Heart left ventricle (tissue), 16 donors: ENCODE measurements at regions not wholly inside any gene's neighbourhood (a gene's known extent, or its start where the extent isn't known, plus 50 kb on each side); places are given as distances from the start of the nearest gene placed in this dataset.

ENCODE experiments used
- ATAC-seq, 4 donors: fragments of 200-7000 bp; cut with Tn5 transposase; one replicate each; pipeline ENCODE4 v1.9.1; 2020 to 2022; ENCODE audit warnings: moderate library complexity in 4 of 4, mild to moderate bottlenecking in 3 of 4, moderate number of reproducible peaks in 1 of 4
- DNase-seq, 5 donors: peaks; one replicate each; pipeline ENCODE4 v3.0.0-alpha.2; 2020
- H3K27ac ChIP-seq, 12 donors: fragments of 200-600 bp; sonication (generic) in 4 of 12; one replicate each; pipeline versions ENCODE4 v1.5.0 to v1.8.0; 2016 to 2022; ENCODE audit warnings: mild to moderate bottlenecking in 2 of 12
- H3K27me3 ChIP-seq, 9 donors: fragments of 200-600 bp; sonication (generic) in 2 of 9; one replicate each; pipeline versions ENCODE4 v1.5.1 to v1.8.0; 2016 to 2022; ENCODE audit warnings: mild to moderate bottlenecking in 3 of 9
- H3K36me3 ChIP-seq, 9 donors: fragments of 200-600 bp; sonication (generic) in 2 of 9; one replicate each; pipeline versions ENCODE4 v1.5.0 to v1.8.0; 2018 to 2022; ENCODE audit warnings: mild to moderate bottlenecking in 2 of 9
- H3K4me1 ChIP-seq, 12 donors: fragments of 200-600 bp; sonication (generic) in 4 of 12; one replicate each; pipeline versions ENCODE4 v1.5.0 to v1.8.0; 2016 to 2022; ENCODE audit warnings: mild to moderate bottlenecking in 3 of 12
- H3K4me3 ChIP-seq, 12 donors: fragments of 200-600 bp; sonication (generic) in 4 of 12; one replicate each; pipeline versions ENCODE4 v1.5.0 to v1.8.0; 2017 to 2022; ENCODE audit warnings: mild to moderate bottlenecking in 9 of 12, moderate library complexity in 4 of 12
- H3K9me3 ChIP-seq, 12 donors: fragments of 200-600 bp; sonication (generic) in 4 of 12; one replicate each; pipeline versions ENCODE4 v1.5.0 to v1.8.0; 2016 to 2022; ENCODE audit warnings: mild to moderate bottlenecking in 1 of 12
- POLR2A ChIP-seq, 2 donors: fragments of 450-650 bp; IDR thresholded peaks; one replicate each; pipeline ENCODE4 v1.6.1; 2017; ENCODE audit warnings: antibody characterized with exemption in 2 of 2, mild to moderate bottlenecking in 2 of 2, moderate library complexity in 2 of 2
- WGBS, 4 donors: extraction: QIAGEN DNeasy Blood & Tissue Kit in 2 of 4; methylation state at CpG; one replicate each; pipeline versions ENCODE4 v1.1.5 to v1.1.7; 2013 to 2018; 5-methylcytosine and 5-hydroxymethylcytosine counted together
- intact Hi-C, 10 donors: fragments of 100-400 bp; cut with DNase I; formaldehyde crosslinking; loops; one replicate each; pipeline versions ENCODE4 v1.11.1 to v1.14.2; 2022
- TF ChIP-seq, protein P1 (sequence below), 12 donors: fragments of 200-600 bp; sonication (generic) in 4 of 12; IDR thresholded peaks; one replicate each; pipeline versions ENCODE4 v1.5.0 to v1.8.0; 2018 to 2022; ENCODE audit warnings: antibody characterized with exemption in 12 of 12, mild to moderate bottlenecking in 5 of 12
- donor health status: ischemic (EF 13 %, LVEDD 7.1; RV severe dilation, severe dysfunction).
- donor health status: healthy with polysubstance abuse.
- donor health status: DM: no; HTN: yes; CAD: no.
- donor health status: DM: no; HTN: no; CAD: no.
- donor health status: ischemic (EF 25% LVEDD 6.9; RV normal size, moderate dysfunction).
- donor health status: ischemic (EF 25% LVEDD 5.7; RV mildly dilated, moderate dysfunction).
- donor health status: healthy.
- donor health status: DM: yes; HTN: yes; CAD: no.
- donor health status: ischemic (EF 35%, LVEDD 5.7; RV mildly dilated, moderate dysfunction).
- donor health status: nonischemic (EF 11% LVEDD 7.7; RV severe dilation, severe dysfunction).
- donor health status: DM: yes; HTN: yes; CAD: no.
- donor health status: PGD.
- donor health status: ischemic (EF 29% LVEDD 5.4; RV normal size, mild dysfunction).
- donor health status: nonischemic (EF 23%, LVEDD 6.1; RV moderate dilation, normal function).

DNA sequence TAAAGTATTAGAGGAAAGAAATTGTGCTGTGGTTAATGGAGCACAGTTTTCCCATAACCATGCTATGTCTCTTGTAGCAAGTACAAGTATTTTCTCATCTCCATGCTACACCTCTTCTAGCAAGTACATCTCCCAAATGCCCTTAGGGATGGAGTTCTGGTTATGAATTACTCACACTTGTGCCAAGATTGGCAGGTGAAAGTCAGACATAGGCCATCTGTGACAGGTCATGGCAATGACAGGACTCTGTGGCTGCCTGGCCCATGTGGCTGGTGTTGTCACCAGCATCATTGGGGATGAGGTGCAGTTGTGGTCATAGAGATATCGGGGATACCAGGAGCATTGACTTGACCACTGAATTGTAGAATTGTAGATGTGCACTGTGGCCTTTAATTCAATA, 310.2 kb downstream of the FAT4 start:
- Histone ChIP-seq H3K4me3 (no peak overlapping the region), H3K9me3 (no peaks in the 10 kb centered on the region), H3K4me1 (peaks cover 0 to 2% (median 0%) of the 10 kb centered on the region in 12 donors), H3K36me3 (no peaks in the 10 kb centered on the region), H3K27me3 (no peaks in the 10 kb centered on the region), H3K27ac (no peak overlapping the region)
- 94 to 100% (median 97%) methylated on average over 1 of the region's 1 CpG for WGBS, 4 donors
- TF ChIP-seq POLR2A (IDR thresholded peaks at IDR 0.05), result no peak
- TF ChIP-seq, protein P1, sequence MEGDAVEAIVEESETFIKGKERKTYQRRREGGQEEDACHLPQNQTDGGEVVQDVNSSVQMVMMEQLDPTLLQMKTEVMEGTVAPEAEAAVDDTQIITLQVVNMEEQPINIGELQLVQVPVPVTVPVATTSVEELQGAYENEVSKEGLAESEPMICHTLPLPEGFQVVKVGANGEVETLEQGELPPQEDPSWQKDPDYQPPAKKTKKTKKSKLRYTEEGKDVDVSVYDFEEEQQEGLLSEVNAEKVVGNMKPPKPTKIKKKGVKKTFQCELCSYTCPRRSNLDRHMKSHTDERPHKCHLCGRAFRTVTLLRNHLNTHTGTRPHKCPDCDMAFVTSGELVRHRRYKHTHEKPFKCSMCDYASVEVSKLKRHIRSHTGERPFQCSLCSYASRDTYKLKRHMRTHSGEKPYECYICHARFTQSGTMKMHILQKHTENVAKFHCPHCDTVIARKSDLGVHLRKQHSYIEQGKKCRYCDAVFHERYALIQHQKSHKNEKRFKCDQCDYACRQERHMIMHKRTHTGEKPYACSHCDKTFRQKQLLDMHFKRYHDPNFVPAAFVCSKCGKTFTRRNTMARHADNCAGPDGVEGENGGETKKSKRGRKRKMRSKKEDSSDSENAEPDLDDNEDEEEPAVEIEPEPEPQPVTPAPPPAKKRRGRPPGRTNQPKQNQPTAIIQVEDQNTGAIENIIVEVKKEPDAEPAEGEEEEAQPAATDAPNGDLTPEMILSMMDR (IDR thresholded peaks at IDR 0.05), result no peak
- no peak for DNase-seq
- intact Hi-C loops, result loop anchor here in 1 of 10 donors (10.0 kb wide), 1 partner anchor 110 kb away; no protein-coding TSS in a partner anchor
- ATAC-seq, result no peak

DNA sequence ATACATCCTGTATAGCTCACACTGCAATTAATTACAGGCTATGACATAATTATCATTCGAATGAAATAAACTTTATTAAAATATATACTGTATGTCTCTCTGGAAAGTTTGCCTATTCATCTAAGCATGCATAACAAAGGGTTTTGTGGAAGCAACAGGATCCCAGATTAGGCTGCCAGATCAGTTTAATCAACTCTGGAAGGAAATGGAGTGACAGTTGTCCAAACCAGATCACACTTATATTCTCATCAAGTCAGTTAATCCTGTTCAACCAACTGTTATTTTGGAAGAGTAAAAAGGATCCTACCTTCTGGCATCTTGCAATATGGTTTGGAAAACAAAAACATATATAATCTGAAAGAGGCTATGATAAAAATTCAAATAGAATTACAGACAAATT, 312.2 kb downstream of the FAT4 start:
- intact Hi-C loops, result loop anchor here in 1 of 10 donors (10.0 kb wide), 1 partner anchor 108 kb away; no protein-coding TSS in a partner anchor
- Histone ChIP-seq H3K27ac (no peak overlapping the region), H3K27me3 (no peaks in the 10 kb centered on the region), H3K9me3 (no peaks in the 10 kb centered on the region), H3K4me3 (no peak overlapping the region), H3K36me3 (no peaks in the 10 kb centered on the region), H3K4me1 (peaks cover 0 to 2% (median 0%) of the 10 kb centered on the region in 12 donors)
- ATAC-seq (no peak), DNase-seq (no peak)
- WGBS, 4 donors, result 61 to 75% (median 68%) methylated on average over 1 of the region's 1 CpG
- no peak for TF ChIP-seq POLR2A (IDR thresholded peaks at IDR 0.05)
- TF ChIP-seq, protein P1 (IDR thresholded peaks at IDR 0.05), result no peak

DNA sequence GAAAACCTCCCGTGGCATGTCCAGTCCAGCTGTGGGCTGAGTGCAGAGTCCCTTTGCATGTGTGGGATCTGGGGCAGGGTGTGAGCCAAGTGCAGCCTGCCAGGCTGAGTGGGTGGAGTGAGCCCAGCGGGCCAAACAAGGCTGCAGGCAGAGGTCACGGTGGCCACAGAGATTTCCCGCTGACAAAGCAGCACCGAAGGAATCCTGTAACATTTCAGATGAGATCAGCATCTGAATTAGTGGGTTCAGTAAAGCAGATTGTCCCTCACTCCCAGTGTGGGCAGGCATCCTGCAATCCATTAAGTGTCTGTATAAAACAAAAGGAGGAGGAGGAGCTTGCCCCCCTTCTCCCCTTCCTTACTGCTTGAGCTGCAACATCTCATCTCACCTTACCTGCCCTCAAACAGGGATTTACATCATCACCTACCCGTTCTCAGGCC, 324.4 kb downstream of the FAT4 start:
- DNase-seq, result peak in 3 of 5 donors; percentile 22 to 43 (median 36)
- Histone ChIP-seq H3K27me3 (no peaks in the 10 kb centered on the region), H3K4me1 (peaks cover 0 to 13% (median 0%) of the 10 kb centered on the region in 12 donors), H3K9me3 (no peaks in the 10 kb centered on the region), H3K36me3 (no peaks in the 10 kb centered on the region), H3K27ac (no peak overlapping the region), H3K4me3 (no peak overlapping the region)
- intact Hi-C loops, result loop anchor here in 1 of 10 donors (10.0 kb wide), 1 partner anchor 96 kb away; no protein-coding TSS in a partner anchor
- TF ChIP-seq, protein P1 (IDR thresholded peaks at IDR 0.05), result no peak
- no peak for TF ChIP-seq POLR2A (IDR thresholded peaks at IDR 0.05)
- 21 to 29% (median 26%) methylated on average over 6 of the region's 6 CpGs for WGBS, 4 donors
- peak; percentile 58 to 90 (median 69) for ATAC-seq

DNA sequence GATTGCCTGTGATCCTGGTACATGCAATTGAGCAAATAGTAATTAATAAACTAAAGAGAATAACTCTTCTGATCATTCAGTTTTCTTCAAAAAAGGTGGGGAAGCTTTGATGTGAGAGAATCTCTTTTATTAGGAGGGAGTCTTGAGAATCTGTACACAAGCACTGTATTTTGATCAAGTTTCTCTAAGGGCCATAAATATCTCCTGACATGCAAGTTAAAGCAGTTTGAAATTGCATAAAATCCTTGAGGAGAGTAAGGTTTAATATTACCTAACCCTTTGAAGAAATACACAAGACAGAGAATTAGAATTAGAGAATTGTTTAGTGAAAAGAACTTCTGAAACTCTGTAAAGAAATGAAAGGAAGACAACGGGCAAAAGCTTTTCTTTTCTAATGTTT, 326.9 kb downstream of the FAT4 start:
- Histone ChIP-seq H3K27ac (no peak overlapping the region), H3K27me3 (no peaks in the 10 kb centered on the region), H3K4me1 (peaks cover 0 to 13% (median 0%) of the 10 kb centered on the region in 12 donors), H3K9me3 (no peaks in the 10 kb centered on the region), H3K4me3 (no peak overlapping the region), H3K36me3 (no peaks in the 10 kb centered on the region)
- DNase-seq, result no peak
- 71 to 76% (median 76%) methylated on average over 1 of the region's 1 CpG for WGBS, 4 donors
- intact Hi-C loops, result no loop called here
- ATAC-seq, result no peak
- TF ChIP-seq, protein P1 (IDR thresholded peaks at IDR 0.05), result no peak
